Spleen (tissue), 7 donors: ENCODE measurements at regions not wholly inside any gene's neighbourhood (a gene's known extent, or its start where the extent isn't known, plus 50 kb on each side); places are given as distances from the start of the nearest gene placed in this dataset.

Source experiments
- POLR2AphosphoS5 ChIP-seq, 3 donors: sonication (generic); formaldehyde crosslinking; IDR thresholded peaks; one replicate each; pipeline ENCODE4 v1.5.1; 2017; ENCODE audit warnings: antibody characterized with exemption in 3 of 3
- TF ChIP-seq, protein P1 (sequence below), 11 experiments: fragments of 200-600 bp in 7 of 11; fragments of 450-650 bp in 4 of 11; sonication (generic) in 4 of 11; IDR thresholded peaks in 8 of 11; conservative IDR thresholded peaks in 3 of 11; 1 replicate in 7 of 11; 2 replicates in 4 of 11; pipeline versions ENCODE4 v1.4.0 to v1.8.0; 2016 to 2021; ENCODE audit warnings: antibody characterized with exemption in 11 of 11, inconsistent platforms in 4 of 11, mild to moderate bottlenecking in 1 of 11
- donor health status: DM: no; HTN: no; CAD: no; lungs with moderate emphysema.
- donor health status: DM: no; HTN: no; CAD: no.
- donor health status: DM: no; HTN: no; CAD: no.

DNA sequence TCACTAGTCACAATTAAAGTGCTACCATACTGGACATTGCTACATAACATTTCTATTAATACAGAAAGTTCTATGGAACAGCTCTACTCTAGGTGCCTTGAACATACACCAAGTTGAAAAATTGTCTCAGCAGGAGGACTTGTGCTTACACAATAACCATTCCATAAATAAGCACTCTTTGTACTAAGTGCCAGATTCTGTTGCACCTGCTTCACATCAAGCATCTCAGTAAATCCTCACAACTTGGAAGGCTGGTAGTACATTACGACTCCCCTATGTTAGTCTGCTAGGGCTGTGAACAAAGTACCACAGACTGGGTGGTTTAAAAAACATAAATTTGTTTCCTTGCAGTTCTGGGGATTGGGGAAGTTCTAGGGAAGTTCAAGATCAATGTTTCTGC is 296.9 kb upstream of the NCKAP5 start:
- TF ChIP-seq, protein P1, sequence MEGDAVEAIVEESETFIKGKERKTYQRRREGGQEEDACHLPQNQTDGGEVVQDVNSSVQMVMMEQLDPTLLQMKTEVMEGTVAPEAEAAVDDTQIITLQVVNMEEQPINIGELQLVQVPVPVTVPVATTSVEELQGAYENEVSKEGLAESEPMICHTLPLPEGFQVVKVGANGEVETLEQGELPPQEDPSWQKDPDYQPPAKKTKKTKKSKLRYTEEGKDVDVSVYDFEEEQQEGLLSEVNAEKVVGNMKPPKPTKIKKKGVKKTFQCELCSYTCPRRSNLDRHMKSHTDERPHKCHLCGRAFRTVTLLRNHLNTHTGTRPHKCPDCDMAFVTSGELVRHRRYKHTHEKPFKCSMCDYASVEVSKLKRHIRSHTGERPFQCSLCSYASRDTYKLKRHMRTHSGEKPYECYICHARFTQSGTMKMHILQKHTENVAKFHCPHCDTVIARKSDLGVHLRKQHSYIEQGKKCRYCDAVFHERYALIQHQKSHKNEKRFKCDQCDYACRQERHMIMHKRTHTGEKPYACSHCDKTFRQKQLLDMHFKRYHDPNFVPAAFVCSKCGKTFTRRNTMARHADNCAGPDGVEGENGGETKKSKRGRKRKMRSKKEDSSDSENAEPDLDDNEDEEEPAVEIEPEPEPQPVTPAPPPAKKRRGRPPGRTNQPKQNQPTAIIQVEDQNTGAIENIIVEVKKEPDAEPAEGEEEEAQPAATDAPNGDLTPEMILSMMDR (IDR thresholded peaks at IDR 0.05 in 8 of 11, conservative IDR thresholded peaks at IDR 0.05 in 3 of 11): no peak
- TF ChIP-seq POLR2AphosphoS5 (IDR thresholded peaks at IDR 0.05): no peak
